Tongue (tissue), 1 donor: ENCODE measurements at regions not wholly inside any gene's neighbourhood (a gene's known extent, or its start where the extent isn't known, plus 50 kb on each side); places are given as distances from the start of the nearest gene placed in this dataset.
"Not testable (repeated sequence)": the region's sequence is repeated elsewhere in the genome, so short reads cannot be mapped to it uniquely, and the experiment has no call there.

Experiments
- DNase-seq: peaks from one replicate; pipeline ENCODE4 v3.0.0-alpha.2; 2015

DNA sequence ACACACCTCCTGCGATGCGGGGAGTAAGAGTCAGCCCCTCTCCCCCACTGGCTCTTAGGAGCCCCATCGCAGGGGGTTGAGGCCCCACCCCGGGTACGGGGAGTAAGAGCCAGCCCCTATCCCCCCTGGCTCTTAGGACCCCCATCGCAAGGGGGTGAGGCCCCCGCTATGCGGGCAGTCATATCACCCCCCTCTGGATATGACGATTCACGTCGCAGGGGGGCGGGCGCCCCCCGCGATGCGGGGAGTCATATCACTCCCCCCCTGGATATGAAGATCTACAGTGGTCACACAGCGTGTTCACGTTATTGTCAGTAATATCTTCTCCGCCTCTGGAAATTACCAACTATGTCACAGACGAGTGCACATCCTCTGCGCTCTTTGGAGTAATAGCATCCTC is 61.1 kb downstream of the DEFB131A start:
- not testable (repeated sequence) for DNase-seq

DNA sequence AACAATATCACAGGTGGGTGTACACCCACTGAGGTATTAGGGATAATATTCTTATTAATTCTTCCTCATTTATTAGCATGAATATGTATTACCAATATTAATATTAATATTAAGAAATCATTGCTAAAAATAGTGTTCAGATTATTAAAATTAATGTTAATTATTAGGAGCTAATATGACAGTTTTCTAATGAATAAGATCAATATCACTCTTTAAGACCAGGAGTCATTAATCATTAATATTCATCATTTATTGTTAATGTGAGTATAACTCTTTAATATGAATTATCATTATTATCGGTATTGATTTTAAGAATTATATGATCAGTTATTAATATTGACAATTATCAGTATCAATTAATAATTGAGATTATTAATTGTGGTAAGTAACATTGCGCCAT is 62.5 kb downstream of the DEFB131A start:
- DNase-seq: not testable (repeated sequence)

DNA sequence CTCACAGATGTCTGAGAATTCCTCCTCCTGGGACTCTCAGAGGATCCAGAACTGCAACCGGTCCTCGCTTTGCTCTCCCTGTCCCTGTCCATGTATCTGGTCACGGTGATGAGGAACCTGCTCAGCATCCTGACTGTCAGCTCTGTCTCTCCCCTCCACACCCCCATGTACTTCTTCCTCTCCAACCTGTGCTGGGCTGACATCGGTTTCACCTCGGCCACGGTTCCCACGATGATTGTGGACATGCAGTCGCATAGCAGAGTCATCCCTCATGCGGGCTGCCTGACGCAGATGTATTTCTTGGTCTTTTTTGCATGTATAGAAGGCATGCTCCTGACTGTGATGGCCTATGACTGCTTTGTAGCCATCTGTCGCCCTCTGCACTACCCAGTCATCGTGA is 68.7 kb downstream of the DEFB131A start:
- DNase-seq: not testable (repeated sequence)

DNA sequence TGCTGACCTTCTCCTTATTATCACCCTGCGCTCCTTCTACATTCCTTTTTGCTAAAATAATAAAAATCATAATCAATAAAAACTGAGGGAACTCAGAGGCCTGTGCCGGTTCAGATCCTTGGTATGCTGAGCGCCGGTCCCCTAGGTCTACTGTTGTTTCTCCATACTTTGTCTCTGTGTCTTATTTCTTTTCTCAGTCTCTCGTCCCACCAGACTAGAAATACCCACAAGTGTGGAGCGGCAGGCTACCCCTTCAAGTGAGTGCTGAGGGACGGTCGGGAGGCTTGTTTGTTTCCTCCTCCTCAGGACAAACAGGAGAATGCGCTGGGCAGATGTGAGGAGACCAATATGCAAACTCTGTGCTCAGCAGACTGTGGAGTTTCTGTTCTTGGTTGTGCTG is 75.4 kb downstream of the DEFB131A start:
- DNase-seq: not testable (repeated sequence)

DNA sequence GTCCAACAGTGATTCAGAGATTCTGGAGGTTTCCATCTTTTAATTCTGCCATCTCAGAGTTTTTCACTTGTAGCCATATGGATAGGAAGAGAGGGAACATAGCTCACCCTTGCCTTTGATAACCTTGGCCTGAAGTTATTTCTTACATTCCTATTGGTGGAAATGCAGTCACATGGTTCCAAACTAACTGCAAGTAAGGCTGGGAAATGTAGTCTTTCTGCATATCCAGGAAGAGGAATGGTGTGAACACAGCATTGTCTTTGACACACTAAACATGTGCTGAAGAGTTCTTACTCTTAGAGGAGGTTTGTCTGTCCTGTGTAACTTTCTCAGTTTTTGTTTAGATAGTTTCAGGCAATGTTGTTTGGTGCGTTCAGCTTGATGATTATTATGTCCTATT is 78.7 kb downstream of the DEFB131A start:
- not testable (repeated sequence) for DNase-seq

DNA sequence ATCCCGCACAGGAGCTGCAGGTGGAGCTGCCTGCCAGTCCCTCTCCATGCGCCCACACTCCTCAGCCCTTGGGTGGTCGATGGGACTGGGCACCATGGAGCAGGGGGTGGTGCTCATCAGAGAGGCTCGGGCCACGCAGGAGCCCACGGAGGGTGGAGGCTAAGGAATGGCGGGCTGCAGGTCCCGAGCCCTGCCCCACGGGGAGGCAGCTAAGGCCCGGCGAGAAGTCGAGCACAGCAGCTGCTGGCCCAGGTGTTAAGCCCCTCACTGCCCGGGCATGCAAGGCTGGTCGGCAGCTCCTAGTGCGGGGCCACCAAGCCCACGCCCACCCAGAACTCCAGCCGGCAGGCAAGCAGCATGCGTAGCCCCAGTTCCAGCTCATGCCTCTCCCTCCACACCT is 80.2 kb downstream of the DEFB131A start:
- DNase-seq: not testable (repeated sequence)

DNA sequence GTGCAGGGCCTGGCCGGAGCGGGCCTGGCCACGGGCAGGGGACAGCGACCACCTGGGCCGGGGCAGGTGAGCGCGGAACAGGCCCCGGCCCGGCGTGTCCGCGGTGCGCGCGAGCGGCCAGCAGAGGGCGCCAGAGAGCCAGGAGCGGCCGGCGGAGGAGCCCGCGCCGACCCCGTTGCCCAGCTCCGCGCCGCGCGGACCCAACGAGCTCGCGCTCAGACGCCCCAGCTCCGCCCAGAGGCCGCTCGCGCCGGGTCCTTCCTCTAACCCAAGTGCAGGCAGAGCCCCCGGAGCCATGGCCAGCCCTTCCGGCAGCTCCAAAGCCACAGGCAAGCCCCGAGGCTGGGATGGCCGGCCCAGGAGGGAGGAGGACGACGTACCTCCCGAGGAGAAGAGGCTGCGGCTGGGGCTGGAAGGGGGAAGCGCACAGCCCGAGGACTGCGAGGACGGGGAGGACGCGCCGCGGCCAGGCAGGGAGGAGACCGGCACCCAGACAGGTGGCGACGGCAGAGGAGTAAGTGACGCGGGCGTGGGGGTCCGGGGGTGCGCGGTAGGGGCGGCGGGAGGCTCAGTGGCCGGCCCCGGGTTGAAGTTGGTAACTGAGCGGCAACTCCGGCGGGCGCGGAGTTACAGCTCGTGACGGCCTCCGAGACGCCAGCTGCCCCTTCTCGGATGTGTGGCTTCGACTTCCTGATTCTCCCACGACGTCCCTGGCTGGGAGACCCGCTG is 88.1 kb downstream of the DEFB131A start:
- DNase-seq: peak; percentile 89

DNA sequence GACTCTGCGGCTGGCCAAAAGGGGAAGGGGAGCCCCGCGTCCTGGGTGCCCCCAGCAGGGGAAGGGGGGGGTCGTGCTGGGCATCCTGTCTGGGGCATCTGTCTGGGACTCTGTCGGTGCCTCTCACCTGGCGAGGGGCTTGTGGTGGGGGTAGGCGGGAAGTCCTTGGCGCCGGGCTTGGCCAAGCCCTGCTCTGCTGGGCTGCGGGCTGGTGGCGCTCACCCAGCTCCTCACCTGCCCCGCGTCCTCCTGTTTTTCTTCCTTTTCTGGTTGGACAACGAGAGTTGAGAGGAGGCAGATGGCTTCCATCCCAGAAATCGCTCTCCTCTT is 88.6 kb downstream of the DEFB131A start:
- not testable (repeated sequence) for DNase-seq

DNA sequence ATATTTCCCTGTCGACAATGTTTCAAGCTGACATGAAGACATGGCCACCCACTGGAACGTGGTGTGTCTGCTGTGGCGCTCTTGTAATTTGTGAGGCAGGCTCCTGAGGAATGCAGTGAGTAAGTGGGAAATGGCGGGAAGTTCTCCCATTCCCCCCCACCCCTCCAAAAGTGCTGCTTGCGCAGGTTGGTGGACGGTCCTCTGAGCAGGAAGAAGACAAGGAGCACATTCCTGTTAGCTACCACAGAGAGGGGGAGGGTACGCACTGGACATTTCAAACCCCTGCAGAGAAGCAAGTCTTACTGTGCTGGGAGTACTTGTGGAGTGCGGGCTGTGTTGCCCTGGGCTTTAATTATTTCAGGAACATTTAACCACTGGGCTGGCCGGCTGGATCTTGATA is 92.9 kb downstream of the DEFB131A start:
- DNase-seq: not testable (repeated sequence)

DNA sequence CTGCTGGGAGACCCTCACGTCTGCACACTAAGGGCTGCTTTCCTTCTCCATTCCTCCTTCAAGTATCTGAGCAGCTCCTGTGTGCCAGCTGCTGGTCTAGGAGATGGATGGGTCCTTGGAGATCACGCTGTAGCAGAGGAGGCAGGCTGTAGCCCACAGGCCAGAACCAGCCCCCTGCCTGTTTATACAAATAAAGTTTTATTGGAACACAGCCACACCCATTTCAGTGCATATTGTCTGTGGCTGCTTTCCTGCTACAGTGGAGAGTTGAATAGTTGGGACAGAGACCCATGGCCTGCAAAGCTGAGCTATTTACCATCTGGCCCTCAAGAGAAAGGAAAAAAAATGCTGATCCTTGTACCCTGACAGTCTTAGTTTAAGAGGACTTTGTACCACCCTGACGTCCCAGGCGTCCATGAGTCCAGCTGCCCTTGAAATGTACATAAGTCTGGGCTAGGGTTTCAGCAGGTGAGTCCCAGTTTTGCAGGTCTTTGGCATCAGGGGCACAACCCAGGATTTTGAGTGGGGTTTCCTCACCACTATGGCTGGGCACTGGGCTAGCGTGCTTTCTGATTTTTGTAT is 95.8 kb downstream of the DEFB131A start:
- not testable (repeated sequence) for DNase-seq

DNA sequence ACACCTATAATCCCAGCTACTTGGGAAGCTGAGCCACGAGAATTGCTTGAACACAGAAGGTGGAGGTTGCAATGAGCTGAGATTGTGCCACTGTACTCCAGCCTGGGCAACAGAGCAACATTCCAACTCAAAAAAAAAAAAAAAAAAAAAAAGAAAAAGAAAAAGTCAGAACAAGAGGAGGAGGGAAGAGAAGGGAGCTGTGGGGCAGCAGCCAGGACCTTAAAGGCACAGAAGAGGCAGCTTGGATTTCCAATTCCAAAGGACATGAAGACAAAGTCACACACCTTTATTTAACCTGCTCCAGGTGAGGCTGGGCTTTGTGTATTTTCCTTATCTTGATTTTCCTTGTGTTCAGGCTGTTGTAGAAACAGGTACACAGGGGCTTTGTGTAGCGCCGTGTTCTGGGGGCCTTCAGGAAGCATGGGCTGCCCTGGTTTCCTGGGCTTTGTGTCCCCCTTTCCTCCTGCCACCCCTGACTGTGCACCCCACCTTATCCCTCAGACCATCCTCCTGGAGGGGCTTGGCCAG is 97.2 kb downstream of the DEFB131A start:
- DNase-seq: not testable (repeated sequence)

DNA sequence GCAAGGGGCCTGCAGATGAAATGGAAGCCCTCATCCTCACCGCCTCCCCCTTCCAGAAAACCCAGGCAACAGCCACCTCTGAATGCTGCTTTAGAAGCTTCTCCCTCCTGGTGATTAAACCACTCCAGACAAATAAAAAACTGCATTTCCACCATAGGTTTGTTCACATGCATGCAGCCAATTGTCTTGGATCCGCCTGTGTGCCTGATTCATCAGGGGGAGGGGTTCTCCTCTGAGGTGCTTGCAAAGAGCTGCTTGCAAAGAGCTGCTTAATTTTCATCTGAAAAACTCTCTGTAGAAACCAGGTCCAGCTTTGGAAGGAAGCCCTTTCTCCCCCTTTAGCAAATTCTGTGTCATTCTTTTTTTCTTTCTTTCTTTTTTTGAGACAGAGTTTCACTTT is 100.6 kb downstream of the DEFB131A start:
- DNase-seq: not testable (repeated sequence)

DNA sequence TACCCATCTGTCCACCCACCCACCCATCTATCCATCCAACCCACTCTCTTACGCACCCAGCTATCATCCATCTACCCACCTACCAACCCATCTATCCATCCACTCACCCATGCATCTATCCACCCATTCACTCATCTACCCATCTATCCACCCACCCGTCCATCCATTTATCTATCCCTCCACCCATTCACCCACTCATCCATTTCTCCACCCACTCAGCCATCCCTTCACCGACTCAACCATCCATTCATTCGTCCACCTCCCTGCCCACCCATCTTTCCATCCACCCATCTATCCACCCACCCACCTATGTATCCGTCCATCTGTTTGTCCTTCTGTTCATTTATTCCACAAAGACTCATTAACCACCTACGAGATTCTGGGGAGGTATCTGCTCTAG is 103.3 kb downstream of the DEFB131A start:
- DNase-seq: not testable (repeated sequence)

DNA sequence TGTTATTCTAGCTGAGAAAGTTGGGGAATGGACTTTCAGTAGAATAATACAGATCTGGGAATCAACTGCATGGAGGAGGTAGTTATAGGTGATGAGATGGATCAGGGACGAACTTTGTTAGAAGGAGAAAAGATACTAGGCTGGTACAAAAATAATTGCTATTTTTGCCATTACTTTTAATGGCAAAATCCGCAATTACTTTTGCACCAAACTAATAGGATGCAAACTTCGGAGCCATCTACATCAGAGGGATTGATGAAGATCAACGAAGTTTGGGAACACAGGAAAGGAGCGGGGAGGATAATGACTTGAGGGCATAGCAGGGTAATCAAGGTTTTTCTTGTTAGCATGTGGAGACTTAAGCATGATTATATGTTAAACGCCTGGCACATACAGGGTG is 111.9 kb downstream of the DEFB131A start:
- DNase-seq: not testable (repeated sequence)

DNA sequence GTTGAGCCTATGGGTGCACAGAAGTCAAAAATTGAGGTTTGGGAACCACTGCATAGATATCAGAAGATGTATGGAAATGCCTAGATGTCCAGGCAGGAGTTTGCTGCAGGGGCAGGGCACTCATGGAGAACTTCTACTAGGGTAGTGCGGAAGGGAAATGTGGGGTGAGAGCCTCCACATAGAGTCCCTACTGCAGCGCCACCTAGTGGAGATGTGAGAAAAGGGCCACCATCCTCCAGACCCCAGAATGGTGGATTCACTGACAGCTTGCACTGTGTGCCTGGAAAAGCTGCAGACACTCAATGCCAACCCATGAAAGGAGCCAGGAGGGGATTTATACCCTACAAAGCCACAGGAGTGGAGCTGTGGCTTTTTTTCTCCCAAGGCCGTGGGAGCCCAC is 133.7 kb downstream of the DEFB131A start:
- not testable (repeated sequence) for DNase-seq

DNA sequence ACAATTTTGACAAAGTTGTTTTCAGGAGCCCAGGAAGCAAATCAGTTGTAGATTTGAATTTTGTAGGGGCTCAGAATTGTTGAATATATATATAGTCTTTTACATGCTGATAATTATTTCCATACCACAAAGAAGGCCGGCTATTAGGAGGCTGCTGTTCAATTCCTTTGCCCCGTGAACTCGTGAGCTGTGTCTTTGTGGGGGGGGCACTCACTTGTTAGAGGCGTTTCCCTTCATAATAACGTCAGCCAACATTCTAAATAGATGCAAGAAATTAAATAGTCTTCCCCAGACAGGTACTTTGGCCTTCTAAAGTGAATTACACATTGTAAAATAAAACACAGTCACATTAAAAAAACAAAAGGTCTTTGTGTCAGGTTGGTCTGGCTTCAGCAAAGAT is 138.7 kb downstream of the DEFB131A start:
- DNase-seq: not testable (repeated sequence)

DNA sequence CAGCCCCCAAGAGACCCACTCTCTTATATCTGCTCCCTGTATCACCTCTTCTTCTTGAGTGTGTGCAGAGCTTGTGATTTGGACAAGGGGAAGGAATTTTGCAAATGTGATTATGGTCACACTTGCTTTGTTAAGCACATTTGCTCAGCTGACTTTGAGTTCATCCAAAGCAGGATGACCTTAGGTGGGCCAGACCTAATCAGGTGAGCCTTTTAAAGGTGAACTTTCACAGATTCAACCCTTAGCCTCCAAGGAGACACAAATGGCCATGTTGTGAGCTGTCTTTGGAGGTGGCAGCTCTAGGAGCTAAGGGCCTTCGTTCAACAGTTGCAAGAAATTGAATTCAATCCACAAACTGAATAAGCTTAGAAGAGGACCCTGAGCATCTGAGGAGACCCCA is 147.8 kb downstream of the DEFB131A start:
- no peak for DNase-seq

DNA sequence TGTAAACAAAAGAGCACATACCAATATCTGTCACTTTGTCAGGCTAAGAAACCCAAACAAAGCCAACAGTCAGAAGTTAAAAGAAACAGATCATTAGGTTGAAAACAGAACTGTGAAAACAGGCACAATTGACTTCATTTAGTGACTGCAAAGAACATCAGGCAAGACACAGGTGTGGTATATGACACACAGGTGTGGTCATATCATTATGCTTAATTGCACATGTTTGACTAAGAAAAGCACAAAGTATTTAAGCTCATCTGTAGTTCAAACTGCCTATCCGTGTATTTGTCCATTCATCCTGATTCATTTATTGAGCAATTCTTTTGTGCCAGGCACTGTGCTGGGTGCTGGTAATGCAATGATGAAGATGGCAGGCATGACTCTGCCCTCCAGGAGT is 150.7 kb downstream of the DEFB131A start:
- no peak for DNase-seq

DNA sequence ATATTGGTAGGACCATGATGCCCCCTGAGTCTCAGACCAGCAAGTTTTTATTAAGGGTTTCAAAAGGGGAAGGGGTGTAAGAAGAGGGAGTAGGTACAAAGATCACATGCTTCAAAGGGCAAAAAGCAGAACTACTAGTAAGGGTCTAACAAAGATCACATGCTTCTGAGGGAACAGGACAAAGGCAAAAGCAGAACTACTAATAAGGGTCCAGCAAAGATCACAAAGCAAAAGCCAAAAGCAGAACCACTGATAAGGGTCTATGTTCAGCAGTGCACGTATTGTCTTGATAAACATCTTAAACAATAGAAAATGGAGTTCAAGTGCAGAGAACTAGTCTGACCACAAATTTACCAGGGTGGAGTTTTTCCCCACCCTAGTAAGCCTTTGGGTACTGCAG is 151.3 kb downstream of the DEFB131A start:
- not testable (repeated sequence) for DNase-seq

DNA sequence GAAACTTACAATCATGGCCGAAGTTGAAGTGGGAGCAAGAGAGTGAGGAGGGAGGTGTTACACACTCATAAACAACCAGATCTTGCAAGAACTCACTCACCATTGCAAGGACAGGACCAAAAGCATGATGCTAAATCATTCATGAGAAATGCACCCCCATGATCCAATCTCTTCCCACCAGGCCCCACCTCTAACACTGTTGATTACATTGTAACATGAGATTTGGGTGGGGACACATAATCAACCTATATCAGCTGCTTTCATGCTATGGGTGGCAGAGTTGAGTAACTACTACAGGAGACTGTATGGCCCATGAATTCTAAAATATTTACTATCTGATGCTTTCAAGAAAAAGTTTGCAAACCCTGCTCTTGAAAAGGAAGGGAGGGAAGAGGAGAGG is 155.1 kb downstream of the DEFB131A start:
- no peak for DNase-seq

DNA sequence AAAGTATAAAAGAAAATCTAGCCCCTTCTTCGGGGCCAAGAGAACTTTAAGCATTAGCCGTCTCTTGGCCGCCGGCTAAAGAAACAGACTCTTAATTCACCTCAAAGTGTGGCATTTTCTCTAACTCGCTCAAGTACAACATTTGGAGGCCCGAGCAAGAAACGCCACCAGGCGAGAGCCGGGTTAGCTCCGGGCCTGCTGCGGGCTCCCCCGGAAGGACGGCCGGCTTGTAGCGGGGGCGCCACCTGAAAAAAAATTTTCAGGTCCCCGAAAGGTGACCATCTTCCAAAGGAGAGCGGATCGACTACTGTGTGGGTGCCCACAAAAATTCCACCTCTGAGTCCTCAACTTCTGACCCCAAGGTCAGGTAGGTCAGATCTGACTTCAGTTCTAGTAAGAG is 156.0 kb downstream of the DEFB131A start:
- no peak for DNase-seq

DNA sequence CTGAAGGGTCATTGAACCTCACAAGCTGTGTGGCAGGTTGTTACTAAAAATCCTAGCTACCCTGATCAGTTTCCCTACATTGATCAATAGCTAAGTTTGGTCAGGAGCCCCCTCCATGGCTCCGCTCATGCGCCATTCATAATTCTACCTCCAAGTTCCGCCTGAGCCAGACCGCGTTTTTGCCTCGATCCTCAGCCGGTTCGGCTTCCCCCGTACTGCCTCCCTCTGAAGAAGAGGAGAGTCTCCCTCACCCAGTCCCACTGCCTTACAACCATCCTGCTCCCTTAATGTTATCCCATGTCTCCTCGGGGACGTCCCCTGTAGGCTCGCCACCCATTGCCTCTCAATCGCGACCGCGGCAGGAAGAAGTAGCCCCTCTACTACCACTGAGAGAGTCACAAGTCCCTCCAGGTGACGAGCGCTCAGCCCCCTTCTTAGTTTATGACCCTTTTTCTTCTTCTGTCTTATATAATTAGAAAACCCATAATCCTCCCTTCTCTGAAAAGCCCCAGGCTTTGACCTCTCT is 158.2 kb downstream of the DEFB131A start:
- no peak for DNase-seq

DNA sequence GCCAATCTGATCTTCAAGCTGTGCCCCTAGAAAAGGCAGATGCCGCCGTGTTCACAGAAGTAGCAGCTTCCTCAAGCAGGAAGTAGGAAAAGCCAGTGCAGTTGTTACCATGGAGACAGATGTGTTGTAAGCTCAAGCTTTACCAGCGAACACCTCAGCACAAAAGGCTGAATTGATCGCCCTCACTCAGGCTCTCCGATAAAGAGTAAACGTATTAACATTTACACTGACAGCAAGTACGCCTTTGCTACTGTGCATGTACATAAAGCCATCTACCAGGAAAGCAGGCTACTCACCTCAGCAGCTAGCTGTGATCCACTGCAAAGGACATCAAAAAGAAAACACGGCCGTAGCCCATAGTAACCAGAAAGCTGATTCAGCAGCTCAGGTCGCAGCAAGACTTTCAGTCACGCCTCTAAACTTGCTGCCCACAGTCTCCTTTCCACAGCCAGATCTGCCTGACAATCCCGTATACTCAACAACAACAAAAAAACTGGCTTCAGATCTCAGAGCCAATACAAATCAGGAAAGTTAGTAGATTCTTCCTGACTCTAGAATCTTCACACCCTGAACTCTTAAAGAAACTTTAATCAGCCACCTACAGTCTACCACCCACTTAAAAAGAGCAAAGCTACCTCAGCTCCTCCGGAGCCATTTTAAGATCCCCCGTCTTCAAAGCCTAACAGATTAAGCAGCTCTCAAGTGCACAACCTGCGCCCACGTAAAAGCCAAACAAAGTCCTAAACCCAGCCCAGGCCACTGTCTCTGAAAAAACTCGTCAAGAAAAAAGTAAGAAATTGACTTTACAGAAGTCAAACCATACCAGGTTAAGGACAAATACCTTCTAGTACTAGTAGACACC is 160.0 kb downstream of the DEFB131A start:
- peak; percentile 65 for DNase-seq
